ENCODE measurements at regions not wholly inside any gene's neighbourhood (a gene's known extent, or its start where the extent isn't known, plus 50 kb on each side); places are given as distances from the start of the nearest gene placed in this dataset.
"Not testable (repeated sequence)": the region's sequence is repeated elsewhere in the genome, so short reads cannot be mapped to it uniquely, and the experiment has no call there.

DNA sequence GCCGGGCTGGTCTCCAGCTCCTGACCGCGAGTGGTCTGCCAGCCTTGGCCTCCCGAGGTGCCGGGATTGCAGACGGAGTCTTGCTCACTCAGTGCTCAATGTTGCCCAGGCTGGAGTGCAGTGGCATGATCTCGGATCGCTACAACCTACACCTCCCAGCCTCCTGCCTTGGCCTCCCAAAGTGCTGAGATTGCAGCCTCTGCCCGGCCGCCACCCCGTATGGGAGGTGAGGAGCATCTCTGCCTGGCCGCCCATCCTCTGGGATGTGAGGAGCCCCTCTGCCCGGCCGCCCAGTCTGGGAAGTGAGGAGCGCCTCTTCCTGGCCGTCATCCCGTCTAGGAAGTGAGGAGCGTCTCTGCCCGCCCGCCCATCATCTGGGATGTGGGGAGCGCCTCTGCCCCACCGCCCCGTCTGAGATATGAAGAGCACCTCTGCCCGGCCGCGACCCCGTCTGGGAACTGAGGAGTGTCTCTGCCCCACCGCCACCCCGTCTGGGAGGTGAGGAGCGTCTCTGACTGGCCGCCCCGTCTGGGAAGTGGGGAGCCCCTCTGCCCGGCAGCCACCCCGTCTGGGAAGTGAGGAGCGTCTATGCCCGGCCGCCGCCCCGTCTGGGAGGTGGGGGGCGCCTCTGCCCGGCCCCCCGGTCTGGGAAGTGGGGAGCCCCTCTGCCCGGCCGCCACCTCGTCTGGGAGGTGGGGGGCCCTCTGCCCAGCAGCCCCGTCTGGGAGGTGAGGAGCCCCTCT, 861.8 kb upstream of the INTU start:
- not testable (repeated sequence) for TF ChIP-seq E2F1 (CRISPR knock-in tag; IDR thresholded peaks at IDR 0.05); PRDM15 (CRISPR knock-in tag; IDR thresholded peaks at IDR 0.05); TCF7 (CRISPR knock-in tag; IDR thresholded peaks at IDR 0.05; ENCODE audit: low read depth); ZBTB21 (CRISPR knock-in tag; IDR thresholded peaks at IDR 0.05; ENCODE audit: borderline replicate concordance); ZNF121 (CRISPR knock-in tag; IDR thresholded peaks at IDR 0.05); ZNF281 (CRISPR knock-in tag; IDR thresholded peaks at IDR 0.05); JUN (CRISPR knock-in tag; IDR thresholded peaks at IDR 0.05); ZNF232 (CRISPR knock-in tag; IDR thresholded peaks at IDR 0.05)
- TF ChIP-seq, protein P1, sequence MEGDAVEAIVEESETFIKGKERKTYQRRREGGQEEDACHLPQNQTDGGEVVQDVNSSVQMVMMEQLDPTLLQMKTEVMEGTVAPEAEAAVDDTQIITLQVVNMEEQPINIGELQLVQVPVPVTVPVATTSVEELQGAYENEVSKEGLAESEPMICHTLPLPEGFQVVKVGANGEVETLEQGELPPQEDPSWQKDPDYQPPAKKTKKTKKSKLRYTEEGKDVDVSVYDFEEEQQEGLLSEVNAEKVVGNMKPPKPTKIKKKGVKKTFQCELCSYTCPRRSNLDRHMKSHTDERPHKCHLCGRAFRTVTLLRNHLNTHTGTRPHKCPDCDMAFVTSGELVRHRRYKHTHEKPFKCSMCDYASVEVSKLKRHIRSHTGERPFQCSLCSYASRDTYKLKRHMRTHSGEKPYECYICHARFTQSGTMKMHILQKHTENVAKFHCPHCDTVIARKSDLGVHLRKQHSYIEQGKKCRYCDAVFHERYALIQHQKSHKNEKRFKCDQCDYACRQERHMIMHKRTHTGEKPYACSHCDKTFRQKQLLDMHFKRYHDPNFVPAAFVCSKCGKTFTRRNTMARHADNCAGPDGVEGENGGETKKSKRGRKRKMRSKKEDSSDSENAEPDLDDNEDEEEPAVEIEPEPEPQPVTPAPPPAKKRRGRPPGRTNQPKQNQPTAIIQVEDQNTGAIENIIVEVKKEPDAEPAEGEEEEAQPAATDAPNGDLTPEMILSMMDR (IDR thresholded peaks at IDR 0.05) = not testable (repeated sequence)
- TF ChIP-seq, protein P2, sequence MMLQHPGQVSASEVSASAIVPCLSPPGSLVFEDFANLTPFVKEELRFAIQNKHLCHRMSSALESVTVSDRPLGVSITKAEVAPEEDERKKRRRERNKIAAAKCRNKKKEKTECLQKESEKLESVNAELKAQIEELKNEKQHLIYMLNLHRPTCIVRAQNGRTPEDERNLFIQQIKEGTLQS (CRISPR knock-in tag; conservative IDR thresholded peaks at IDR 0.05) = not testable (repeated sequence)
- TF ChIP-seq, protein P3, sequence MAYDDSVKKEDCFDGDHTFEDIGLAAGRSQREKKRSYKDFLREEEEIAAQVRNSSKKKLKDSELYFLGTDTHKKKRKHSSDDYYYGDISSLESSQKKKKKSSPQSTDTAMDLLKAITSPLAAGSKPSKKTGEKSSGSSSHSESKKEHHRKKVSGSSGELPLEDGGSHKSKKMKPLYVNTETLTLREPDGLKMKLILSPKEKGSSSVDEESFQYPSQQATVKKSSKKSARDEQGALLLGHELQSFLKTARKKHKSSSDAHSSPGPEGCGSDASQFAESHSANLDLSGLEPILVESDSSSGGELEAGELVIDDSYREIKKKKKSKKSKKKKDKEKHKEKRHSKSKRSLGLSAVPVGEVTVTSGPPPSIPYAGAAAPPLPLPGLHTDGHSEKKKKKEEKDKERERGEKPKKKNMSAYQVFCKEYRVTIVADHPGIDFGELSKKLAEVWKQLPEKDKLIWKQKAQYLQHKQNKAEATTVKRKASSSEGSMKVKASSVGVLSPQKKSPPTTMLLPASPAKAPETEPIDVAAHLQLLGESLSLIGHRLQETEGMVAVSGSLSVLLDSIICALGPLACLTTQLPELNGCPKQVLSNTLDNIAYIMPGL (CRISPR knock-in tag; IDR thresholded peaks at IDR 0.05) = not testable (repeated sequence)
